Activated CD4-positive, alpha-beta T cell treated with anti-CD3 and anti-CD28 coated beads for 36 hours (primary cell): ENCODE measurements at regions not wholly inside any gene's neighbourhood (a gene's known extent, or its start where the extent isn't known, plus 50 kb on each side); places are given as distances from the start of the nearest gene placed in this dataset.

Source experiments
- ATAC-seq: fragments of 200-7000 bp; cut with Tn5 transposase; one replicate; pipeline ENCODE4 v1.10.0; 2021; ENCODE audit warnings: mild to moderate bottlenecking, moderate library complexity
- CTCF ChIA-PET: fragments of 350-600 bp; sonication (Branson Sonifier 250); formaldehyde crosslinking; loops from one replicate; lab custom pipeline; 2021; ENCODE audit warnings: antibody characterized with exemption; lab: Charles Lee
- POLR2A ChIA-PET: fragments of 350-600 bp; sonication (Branson Sonifier 250); formaldehyde crosslinking; loops from one replicate; lab custom pipeline; 2021; ENCODE audit warnings: antibody characterized with exemption, inconsistent platforms; lab: Charles Lee
- DNase-seq: peaks from one replicate; pipeline ENCODE4 v3.0.0-alpha.2; 2020
- H3K27ac Mint-ChIP-seq: one replicate; pipeline ENCODE4 v1.8.0; 2021; ENCODE audit warnings: mixed read lengths
- H3K27me3 Mint-ChIP-seq: one replicate; pipeline ENCODE4 v1.8.0; 2021; ENCODE audit warnings: mixed read lengths
- H3K36me3 Mint-ChIP-seq: one replicate; pipeline ENCODE4 v1.8.0; 2021; ENCODE audit warnings: low read depth, mixed read lengths
- H3K4me1 Mint-ChIP-seq: one replicate; pipeline ENCODE4 v1.8.0; 2021; ENCODE audit warnings: mixed read lengths
- H3K4me3 Mint-ChIP-seq: one replicate; pipeline ENCODE4 v1.8.0; 2021; ENCODE audit warnings: mild to moderate bottlenecking, moderate library complexity, mixed read lengths
- H3K9me3 Mint-ChIP-seq: one replicate; pipeline ENCODE4 v1.8.0; 2021; ENCODE audit warnings: low read depth, mixed read lengths
- intact Hi-C, 2 experiments: fragments of 100-400 bp; cut with DNase I in 1 of 2; cut with micrococcal nuclease in 1 of 2; formaldehyde crosslinking; loops; one replicate each; pipeline versions ENCODE4 v1.14.2 to v1.15.1; 2022 to 2024; cut with DNase I, micrococcal nuclease

GRCh38 chr13:75936791-75937190, 300.7 kb downstream of the LMO7 start:
- Mint-ChIP-seq H3K4me3 (no peak overlapping the region), H3K9me3 (no peaks in the 10 kb centered on the region), H3K27ac (no peak overlapping the region), H3K27me3 (peaks cover 5% of the 10 kb centered on the region), H3K36me3 (no peaks in the 10 kb centered on the region), H3K4me1 (no peaks in the 10 kb centered on the region)
- intact Hi-C loops, result no loop called here
- no peak for ATAC-seq
- no peak for DNase-seq
- CTCF ChIA-PET, result interaction anchor here (0.7 to 1.0 kb wide), 2 partner anchors 177 to 689 kb away, joined by 3 read pairs; no protein-coding TSS in a partner anchor
- POLR2A ChIA-PET, result no interaction called here

DNA sequence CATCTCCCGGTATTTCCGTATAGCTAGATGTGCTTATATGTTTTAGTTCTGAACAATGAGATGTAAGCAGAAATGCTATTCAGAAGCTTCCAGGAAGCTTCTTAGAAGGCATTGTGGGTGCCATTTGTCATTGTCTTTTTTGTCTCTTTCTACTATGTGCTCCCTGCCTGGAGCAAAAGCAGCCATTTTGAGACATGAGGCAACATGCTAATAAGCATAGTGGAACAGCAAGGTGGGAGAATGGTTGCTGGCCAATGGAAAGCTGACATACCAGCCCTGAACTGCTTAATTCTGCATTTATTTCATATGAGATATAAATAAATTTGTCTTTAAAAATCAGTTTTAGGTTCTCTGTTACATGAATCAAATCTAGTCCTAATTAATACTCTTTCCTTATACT, 299.7 kb downstream of the LMO7 start:
- ATAC-seq (no peak), DNase-seq (no peak)
- Mint-ChIP-seq H3K9me3 (no peaks in the 10 kb centered on the region), H3K4me3 (no peak overlapping the region), H3K27me3 (peaks cover 5% of the 10 kb centered on the region), H3K27ac (no peak overlapping the region), H3K36me3 (no peaks in the 10 kb centered on the region), H3K4me1 (no peaks in the 10 kb centered on the region)
- ChIA-PET CTCF (no interaction called here), POLR2A (no interaction called here)
- intact Hi-C loops, result no loop called here

- DNase-seq, result no peak
- Mint-ChIP-seq H3K9me3 (no peaks in the 10 kb centered on the region), H3K4me3 (no peak overlapping the region), H3K36me3 (no peaks in the 10 kb centered on the region), H3K27me3 (peaks cover 5% of the 10 kb centered on the region), H3K27ac (no peak overlapping the region), H3K4me1 (no peaks in the 10 kb centered on the region)
- intact Hi-C loops, result no loop called here
- POLR2A ChIA-PET, result no interaction called here
- no peak for ATAC-seq
- CTCF ChIA-PET, result interaction anchor here (0.9 kb wide), 1 partner anchor 239 kb away, joined by 3 read pairs; no protein-coding TSS in a partner anchor
Measured at GRCh38 chr13:75934889-75935288, 298.8 kb downstream of the LMO7 start.

DNA sequence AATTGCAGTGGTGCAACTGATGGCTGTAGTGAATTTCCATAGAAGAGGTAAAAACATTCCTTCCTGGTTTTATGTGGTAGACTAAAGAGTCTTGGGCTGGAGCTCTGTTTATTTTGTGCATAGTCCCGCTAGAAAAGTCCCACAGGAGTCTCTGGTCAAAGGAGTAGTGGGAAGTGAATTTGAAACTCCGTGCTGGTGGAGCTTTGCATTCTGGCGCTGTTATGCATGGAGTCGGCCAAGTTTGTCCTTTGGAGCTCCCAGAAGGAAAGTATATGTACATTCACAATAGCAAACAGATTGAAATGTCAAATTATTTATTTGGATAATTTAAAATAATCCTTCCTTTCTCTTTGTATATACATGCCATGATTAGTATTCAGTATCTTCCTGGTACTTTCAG, 296.5 kb downstream of the LMO7 start:
- Mint-ChIP-seq H3K27me3 (peaks cover 5% of the 10 kb centered on the region), H3K27ac (no peak overlapping the region), H3K4me3 (no peak overlapping the region), H3K9me3 (peaks cover 6% of the 10 kb centered on the region), H3K36me3 (no peaks in the 10 kb centered on the region), H3K4me1 (no peaks in the 10 kb centered on the region)
- no peak for DNase-seq
- ChIA-PET CTCF (no interaction called here), POLR2A (no interaction called here)
- no peak for ATAC-seq
- intact Hi-C loops, result no loop called here

DNA sequence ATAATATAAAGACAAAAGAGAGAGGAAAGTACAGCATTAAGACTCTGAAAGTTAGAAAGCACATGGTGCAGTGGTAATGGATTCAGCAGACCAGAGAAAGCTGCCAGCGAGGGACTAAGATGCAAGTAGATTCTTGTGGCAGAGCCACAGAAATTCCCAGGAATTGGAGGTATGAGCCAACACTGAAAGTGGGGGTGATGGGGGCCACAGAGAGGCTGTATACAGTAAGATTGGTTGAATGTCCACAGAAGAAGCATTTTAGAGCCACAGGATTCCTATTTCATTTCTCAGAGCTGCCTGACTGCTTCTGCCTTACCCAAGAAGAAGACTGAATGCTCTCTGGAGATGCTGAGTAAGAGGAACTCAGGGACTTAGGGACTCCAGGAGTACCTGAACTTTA, 295.0 kb downstream of the LMO7 start:
- no peak for ATAC-seq
- CTCF ChIA-PET, result no interaction called here
- POLR2A ChIA-PET, result no interaction called here
- no peak for DNase-seq
- no peaks in the 10 kb centered on the region for H3K4me1 Mint-ChIP-seq
- peaks cover 13% of the 10 kb centered on the region for H3K27me3 Mint-ChIP-seq
- H3K36me3 Mint-ChIP-seq, result no peaks in the 10 kb centered on the region
- H3K4me3 Mint-ChIP-seq, result no peak overlapping the region
- peaks cover 6% of the 10 kb centered on the region for H3K9me3 Mint-ChIP-seq
- intact Hi-C loops, result no loop called here
- no peak overlapping the region for H3K27ac Mint-ChIP-seq

GRCh38 chr13:75929076-75929475, 292.9 kb downstream of the LMO7 start:
- Mint-ChIP-seq H3K27ac (no peak overlapping the region), H3K36me3 (no peaks in the 10 kb centered on the region), H3K9me3 (peaks cover 6% of the 10 kb centered on the region), H3K27me3 (peaks cover 15% of the 10 kb centered on the region), H3K4me1 (no peaks in the 10 kb centered on the region), H3K4me3 (no peak overlapping the region)
- ATAC-seq (no peak), DNase-seq (no peak)
- intact Hi-C loops, result no loop called here
- POLR2A ChIA-PET, result no interaction called here
- CTCF ChIA-PET, result no interaction called here

- CTCF ChIA-PET, result interaction anchor here (1.0 to 1.2 kb wide), 2 partner anchors 51 to 108 kb away, joined by 3 read pairs; no protein-coding TSS in a partner anchor
Measured at GRCh38 chr13:75927183-75927669, 291.1 kb downstream of the LMO7 start.

DNA sequence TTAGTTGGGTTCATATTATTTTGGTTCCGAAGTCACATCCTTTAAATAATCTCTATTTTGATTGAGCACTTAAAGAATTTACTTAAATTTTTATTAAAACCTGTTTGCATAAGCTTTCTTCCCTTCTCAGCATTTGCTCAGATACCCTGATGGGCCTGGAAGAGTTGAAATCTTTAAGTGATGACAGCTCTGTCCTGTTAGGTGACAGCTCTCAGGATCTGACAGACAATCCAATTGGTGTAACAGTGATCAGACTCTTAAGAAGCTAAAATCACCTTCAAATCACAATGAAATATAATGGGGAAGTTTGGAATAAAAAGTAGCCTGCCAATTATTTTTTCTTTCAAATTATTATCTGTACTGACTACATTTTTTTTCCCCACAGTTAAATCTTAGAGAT, 284.4 kb downstream of the LMO7 start:
- Mint-ChIP-seq H3K4me3 (no peak overlapping the region), H3K27me3 (peaks cover 2% of the 10 kb centered on the region), H3K9me3 (peaks cover 2% of the 10 kb centered on the region), H3K36me3 (no peaks in the 10 kb centered on the region), H3K27ac (no peak overlapping the region), H3K4me1 (no peaks in the 10 kb centered on the region)
- ATAC-seq (no peak), DNase-seq (no peak)
- ChIA-PET POLR2A (no interaction called here), CTCF (interaction anchor here (1.6 kb wide), 1 partner anchor 43 kb away, joined by 3 read pairs; no protein-coding TSS in a partner anchor)
- intact Hi-C loops, result no loop called here

More at GRCh38 chr13:75927183-75927669, 291.1 kb downstream of the LMO7 start:
- no peak for ATAC-seq
- Mint-ChIP-seq H3K9me3 (peaks cover 6% of the 10 kb centered on the region), H3K4me3 (no peak overlapping the region), H3K36me3 (no peaks in the 10 kb centered on the region), H3K4me1 (no peaks in the 10 kb centered on the region), H3K27ac (no peak overlapping the region), H3K27me3 (peaks cover 10% of the 10 kb centered on the region)
- POLR2A ChIA-PET, result no interaction called here
- no peak for DNase-seq
- intact Hi-C loops, result no loop called here

- H3K4me1 Mint-ChIP-seq, result no peaks in the 10 kb centered on the region
- H3K27me3 Mint-ChIP-seq, result no peaks in the 10 kb centered on the region
- intact Hi-C loops, result no loop called here
- no peak overlapping the region for H3K4me3 Mint-ChIP-seq
- no peaks in the 10 kb centered on the region for H3K36me3 Mint-ChIP-seq
- no peak overlapping the region for H3K27ac Mint-ChIP-seq
- ATAC-seq (no peak), DNase-seq (no peak)
- ChIA-PET POLR2A (no interaction called here), CTCF (interaction anchor here (1.6 kb wide), 1 partner anchor 42 kb away, joined by 3 read pairs; no protein-coding TSS in a partner anchor)
- H3K9me3 Mint-ChIP-seq, result peaks cover 2% of the 10 kb centered on the region
Measured at GRCh38 chr13:75919660-75920199, 283.6 kb downstream of the LMO7 start.

DNA sequence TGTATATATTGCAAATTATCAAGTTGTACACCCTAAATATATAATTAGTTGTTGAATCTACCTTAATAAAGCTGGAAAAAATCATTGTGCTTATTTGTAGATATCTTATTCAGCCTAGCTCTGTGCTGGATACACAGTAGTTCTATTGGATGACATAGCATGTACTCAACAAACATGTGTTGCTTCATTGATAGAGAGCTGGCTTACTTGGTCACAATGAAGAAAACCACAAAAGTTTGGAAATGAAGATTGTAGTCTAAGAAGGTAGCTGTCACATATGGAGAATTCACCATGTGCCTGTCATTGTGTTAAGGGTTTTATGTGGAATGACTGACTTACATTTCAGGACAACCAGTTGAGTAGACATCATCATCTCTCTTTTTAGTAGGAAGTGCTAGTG, 278.9 kb downstream of the LMO7 start:
- peaks cover 2% of the 10 kb centered on the region for H3K9me3 Mint-ChIP-seq
- ChIA-PET CTCF (interaction anchor here (0.8 to 1.5 kb wide), 2 partner anchors 18 to 219 kb away, joined by 4 read pairs; no protein-coding TSS in a partner anchor), POLR2A (no interaction called here)
- DNase-seq (no peak), ATAC-seq (no peak)
- no peaks in the 10 kb centered on the region for H3K36me3 Mint-ChIP-seq
- intact Hi-C loops, result no loop called here
- no peaks in the 10 kb centered on the region for H3K4me1 Mint-ChIP-seq
- no peak overlapping the region for H3K27ac Mint-ChIP-seq
- no peaks in the 10 kb centered on the region for H3K27me3 Mint-ChIP-seq
- H3K4me3 Mint-ChIP-seq, result no peak overlapping the region

DNA sequence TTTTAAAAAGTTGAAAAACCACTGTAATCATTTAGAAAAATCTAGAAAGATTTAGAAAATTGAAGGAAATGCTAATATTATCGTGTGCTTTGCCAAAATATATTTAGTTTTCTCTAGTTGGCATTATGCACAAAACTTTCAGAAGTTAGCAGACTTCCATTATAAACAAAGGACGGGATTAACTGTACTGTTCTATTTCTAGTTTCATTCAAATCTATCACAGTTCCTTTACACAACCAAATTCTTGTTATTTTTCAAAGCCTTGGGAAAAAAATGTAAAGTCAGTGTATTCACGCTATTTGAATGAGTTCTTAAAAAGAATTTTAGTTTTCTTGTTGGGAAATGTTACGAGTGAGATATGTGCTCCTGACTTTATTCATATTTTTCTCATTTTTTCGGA, 277.8 kb downstream of the LMO7 start:
- Mint-ChIP-seq H3K27ac (no peak overlapping the region), H3K27me3 (no peaks in the 10 kb centered on the region), H3K36me3 (no peaks in the 10 kb centered on the region), H3K4me1 (no peaks in the 10 kb centered on the region), H3K4me3 (no peak overlapping the region), H3K9me3 (no peaks in the 10 kb centered on the region)
- CTCF ChIA-PET, result interaction anchor here (1.5 kb wide), 1 partner anchor 19 kb away, joined by 4 read pairs; no protein-coding TSS in a partner anchor
- intact Hi-C loops, result no loop called here
- no peak for DNase-seq
- POLR2A ChIA-PET, result no interaction called here
- ATAC-seq, result no peak

GRCh38 chr13:75910591-75910990, 274.5 kb downstream of the LMO7 start:
- peaks cover 6% of the 10 kb centered on the region for H3K27me3 Mint-ChIP-seq
- CTCF ChIA-PET, result interaction anchor here (0.9 kb wide), 1 partner anchor 566 kb away, joined by 4 read pairs; no protein-coding TSS in a partner anchor

More at GRCh38 chr13:75910591-75910990, 274.5 kb downstream of the LMO7 start:
- no peak for DNase-seq
- ATAC-seq, result no peak
- Mint-ChIP-seq H3K27ac (no peak overlapping the region), H3K36me3 (no peaks in the 10 kb centered on the region), H3K4me3 (no peak overlapping the region), H3K9me3 (no peaks in the 10 kb centered on the region), H3K4me1 (no peaks in the 10 kb centered on the region)
- POLR2A ChIA-PET, result no interaction called here
- intact Hi-C loops, result no loop called here
